ENCODE measurements at regions not wholly inside any gene's neighbourhood (a gene's known extent, or its start where the extent isn't known, plus 50 kb on each side); places are given as distances from the start of the nearest gene placed in this dataset.
A peak's percentile ranks its signal among the peaks of the same experiment; 100 is the strongest.

GRCh38 chr12:46507766-46508165 lies 135.2 kb upstream of the SLC38A2 start:
- peak in 1 of 2 donors; percentile 42 for DNase-seq (ENCODE audit: low read depth in 2 of 2)
- no peak overlapping the region for H3K4me3 ChIP-seq (replicated peaks in 1 of 2; ENCODE audit: low read depth in 2 of 2, low read length in 2 of 2)
- TF ChIP-seq CTCF (IDR thresholded peaks at IDR 0.05; ENCODE audit: low read depth, low read length): no peak

GRCh38 chr12:46506961-46507360 lies 134.4 kb upstream of the SLC38A2 start:
- TF ChIP-seq CTCF (IDR thresholded peaks at IDR 0.05; ENCODE audit: low read depth, low read length): no peak
- H3K4me3 ChIP-seq (replicated peaks in 1 of 2; ENCODE audit: low read depth in 2 of 2, low read length in 2 of 2): no peak overlapping the region
- DNase-seq (ENCODE audit: low read depth in 2 of 2): no peak

- DNase-seq (ENCODE audit: low read depth in 2 of 2): no peak
- no peak overlapping the region for H3K4me3 ChIP-seq (replicated peaks in 1 of 2; ENCODE audit: low read depth in 2 of 2, low read length in 2 of 2)
- TF ChIP-seq CTCF (IDR thresholded peaks at IDR 0.05; ENCODE audit: low read depth, low read length): no peak
These were observed 133.6 kb upstream of the SLC38A2 start for GRCh38 chr12:46506198-46506597.

GRCh38 chr12:46504494-46504893 lies 131.9 kb upstream of the SLC38A2 start:
- no peak for DNase-seq (ENCODE audit: low read depth in 2 of 2)
- TF ChIP-seq CTCF (IDR thresholded peaks at IDR 0.05; ENCODE audit: low read depth, low read length): no peak
- H3K4me3 ChIP-seq (replicated peaks in 1 of 2; ENCODE audit: low read depth in 2 of 2, low read length in 2 of 2): no peak overlapping the region

GRCh38 chr12:46503637-46504175 lies 131.1 kb upstream of the SLC38A2 start:
- DNase-seq (ENCODE audit: low read depth in 2 of 2): no peak
- TF ChIP-seq CTCF (IDR thresholded peaks at IDR 0.05; ENCODE audit: low read depth, low read length): no peak
- H3K4me3 ChIP-seq (replicated peaks in 1 of 2; ENCODE audit: low read depth in 2 of 2, low read length in 2 of 2): no peak overlapping the region

GRCh38 chr12:46500673-46501072 lies 128.1 kb upstream of the SLC38A2 start:
- DNase-seq (ENCODE audit: low read depth in 2 of 2): no peak
- TF ChIP-seq CTCF (IDR thresholded peaks at IDR 0.05; ENCODE audit: low read depth, low read length): no peak

GRCh38 chr12:46499901-46500300 lies 127.3 kb upstream of the SLC38A2 start:
- no peak overlapping the region for H3K4me3 ChIP-seq (replicated peaks in 1 of 2; ENCODE audit: low read depth in 2 of 2, low read length in 2 of 2)
- TF ChIP-seq CTCF (IDR thresholded peaks at IDR 0.05; ENCODE audit: low read depth, low read length): no peak
- no peak for DNase-seq (ENCODE audit: low read depth in 2 of 2)

More at GRCh38 chr12:46500673-46501072, 128.1 kb upstream of the SLC38A2 start:
- no peak overlapping the region for H3K4me3 ChIP-seq (replicated peaks in 1 of 2; ENCODE audit: low read depth in 2 of 2, low read length in 2 of 2)

Data from cardiac fibroblast (primary cell).